ENCODE measurements at regions not wholly inside any gene's neighbourhood (a gene's known extent, or its start where the extent isn't known, plus 50 kb on each side); places are given as distances from the start of the nearest gene placed in this dataset.

DNA sequence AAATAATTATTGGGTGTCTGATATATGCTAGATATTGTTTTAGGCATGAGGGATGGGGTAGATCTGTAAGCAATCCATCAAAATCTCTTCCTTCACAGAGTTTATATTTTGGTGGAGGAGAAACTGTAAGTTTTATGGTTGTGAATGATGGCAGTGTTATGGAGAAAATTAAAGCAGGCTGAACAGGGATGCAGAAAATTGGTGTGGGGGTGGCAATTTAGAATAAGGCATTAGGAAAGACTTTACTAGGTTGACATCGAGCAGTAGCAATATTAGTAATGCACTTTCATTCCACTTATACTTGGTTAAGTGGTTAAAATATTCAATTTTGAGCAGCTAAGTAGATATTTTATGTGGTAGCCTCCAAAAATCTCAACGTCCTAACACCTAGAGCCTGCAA is 261.1 kb upstream of the SNX7 start:
- TF ChIP-seq, protein P1, sequence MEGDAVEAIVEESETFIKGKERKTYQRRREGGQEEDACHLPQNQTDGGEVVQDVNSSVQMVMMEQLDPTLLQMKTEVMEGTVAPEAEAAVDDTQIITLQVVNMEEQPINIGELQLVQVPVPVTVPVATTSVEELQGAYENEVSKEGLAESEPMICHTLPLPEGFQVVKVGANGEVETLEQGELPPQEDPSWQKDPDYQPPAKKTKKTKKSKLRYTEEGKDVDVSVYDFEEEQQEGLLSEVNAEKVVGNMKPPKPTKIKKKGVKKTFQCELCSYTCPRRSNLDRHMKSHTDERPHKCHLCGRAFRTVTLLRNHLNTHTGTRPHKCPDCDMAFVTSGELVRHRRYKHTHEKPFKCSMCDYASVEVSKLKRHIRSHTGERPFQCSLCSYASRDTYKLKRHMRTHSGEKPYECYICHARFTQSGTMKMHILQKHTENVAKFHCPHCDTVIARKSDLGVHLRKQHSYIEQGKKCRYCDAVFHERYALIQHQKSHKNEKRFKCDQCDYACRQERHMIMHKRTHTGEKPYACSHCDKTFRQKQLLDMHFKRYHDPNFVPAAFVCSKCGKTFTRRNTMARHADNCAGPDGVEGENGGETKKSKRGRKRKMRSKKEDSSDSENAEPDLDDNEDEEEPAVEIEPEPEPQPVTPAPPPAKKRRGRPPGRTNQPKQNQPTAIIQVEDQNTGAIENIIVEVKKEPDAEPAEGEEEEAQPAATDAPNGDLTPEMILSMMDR (tag by site-specific recombination; IDR thresholded peaks at IDR 0.05): no peak
- no peak for TF ChIP-seq ZNF76 (tag by site-specific recombination; IDR thresholded peaks at IDR 0.05; ENCODE audit: borderline replicate concordance, low read depth)
- TF ChIP-seq ZNF274 (IDR thresholded peaks at IDR 0.05; ENCODE audit: low read length): no peak
- TF ChIP-seq ZNF274 (tag by site-specific recombination; IDR thresholded peaks at IDR 0.05; ENCODE audit: borderline replicate concordance): no peak
- no peak for TF ChIP-seq ZNF121 (tag by site-specific recombination; IDR thresholded peaks at IDR 0.05)
- no peak for TF ChIP-seq KLF16 (tag by site-specific recombination; IDR thresholded peaks at IDR 0.05)
- no peak for TF ChIP-seq ZNF510 (tag by site-specific recombination; IDR thresholded peaks at IDR 0.05; ENCODE audit: insufficient replicate concordance)
- TF ChIP-seq ZNF155 (tag by site-specific recombination; IDR thresholded peaks at IDR 0.05): no peak
- no peak for TF ChIP-seq MEIS1 (CRISPR knock-in tag; IDR thresholded peaks at IDR 0.05; ENCODE audit: borderline replicate concordance)
- no peak for TF ChIP-seq REPIN1 (tag by site-specific recombination; IDR thresholded peaks at IDR 0.05; ENCODE audit: low read depth)
- no peak for TF ChIP-seq ZNF544 (tag by site-specific recombination; IDR thresholded peaks at IDR 0.05)
